AG10803 (cell line): ENCODE measurements at regions not wholly inside any gene's neighbourhood (a gene's known extent, or its start where the extent isn't known, plus 50 kb on each side); places are given as distances from the start of the nearest gene placed in this dataset.

Experiments
- DNase-seq: peaks from one replicate; pipeline ENCODE4 v3.0.0; 2010; ENCODE audit warnings: low read depth
- H3K4me3 ChIP-seq: 2 replicates; pipeline ENCODE4 v1.5.1; 2011; ENCODE audit warnings: mild to moderate bottlenecking, low read length, control low read depth
- TF ChIP-seq, protein P1 (sequence below): conservative IDR thresholded peaks from 2 replicates; pipeline ENCODE4 v1.5.1; 2011; ENCODE audit warnings: mild to moderate bottlenecking, low read length, control low read depth, inconsistent platforms

DNA sequence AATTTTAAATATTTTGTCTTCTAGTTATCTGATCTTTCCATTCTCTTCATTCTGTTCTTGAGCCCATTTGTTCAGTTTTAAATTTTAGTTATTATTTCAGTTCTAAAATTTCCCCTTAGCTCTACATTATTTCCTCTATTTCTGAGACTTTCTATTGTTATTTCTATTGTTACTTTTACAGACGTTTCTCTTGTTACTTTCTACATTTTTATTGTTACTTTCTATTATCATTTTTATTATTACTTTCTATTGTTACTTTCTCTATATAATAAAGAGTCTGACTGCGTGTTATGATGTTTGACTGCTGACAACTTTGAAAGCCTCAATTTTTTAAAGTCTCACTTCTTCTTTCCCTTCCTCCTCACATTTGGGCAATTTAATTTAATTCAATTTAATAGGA is 915.7 kb upstream of the PCDH20 start:
- DNase-seq = no peak

GRCh38 chr13:62327367-62327766 is 911.7 kb upstream of the PCDH20 start:
- DNase-seq = no peak
- H3K4me3 ChIP-seq = no peak overlapping the region
- TF ChIP-seq, protein P1, sequence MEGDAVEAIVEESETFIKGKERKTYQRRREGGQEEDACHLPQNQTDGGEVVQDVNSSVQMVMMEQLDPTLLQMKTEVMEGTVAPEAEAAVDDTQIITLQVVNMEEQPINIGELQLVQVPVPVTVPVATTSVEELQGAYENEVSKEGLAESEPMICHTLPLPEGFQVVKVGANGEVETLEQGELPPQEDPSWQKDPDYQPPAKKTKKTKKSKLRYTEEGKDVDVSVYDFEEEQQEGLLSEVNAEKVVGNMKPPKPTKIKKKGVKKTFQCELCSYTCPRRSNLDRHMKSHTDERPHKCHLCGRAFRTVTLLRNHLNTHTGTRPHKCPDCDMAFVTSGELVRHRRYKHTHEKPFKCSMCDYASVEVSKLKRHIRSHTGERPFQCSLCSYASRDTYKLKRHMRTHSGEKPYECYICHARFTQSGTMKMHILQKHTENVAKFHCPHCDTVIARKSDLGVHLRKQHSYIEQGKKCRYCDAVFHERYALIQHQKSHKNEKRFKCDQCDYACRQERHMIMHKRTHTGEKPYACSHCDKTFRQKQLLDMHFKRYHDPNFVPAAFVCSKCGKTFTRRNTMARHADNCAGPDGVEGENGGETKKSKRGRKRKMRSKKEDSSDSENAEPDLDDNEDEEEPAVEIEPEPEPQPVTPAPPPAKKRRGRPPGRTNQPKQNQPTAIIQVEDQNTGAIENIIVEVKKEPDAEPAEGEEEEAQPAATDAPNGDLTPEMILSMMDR = no peak

More for the DNA sequence above, 915.7 kb upstream of the PCDH20 start:
- no peak overlapping the region for H3K4me3 ChIP-seq
- TF ChIP-seq, protein P1 = no peak

GRCh38 chr13:62324842-62325241 is 909.2 kb upstream of the PCDH20 start:
- DNase-seq = no peak
- TF ChIP-seq, protein P1 = no peak
- no peak overlapping the region for H3K4me3 ChIP-seq

DNA sequence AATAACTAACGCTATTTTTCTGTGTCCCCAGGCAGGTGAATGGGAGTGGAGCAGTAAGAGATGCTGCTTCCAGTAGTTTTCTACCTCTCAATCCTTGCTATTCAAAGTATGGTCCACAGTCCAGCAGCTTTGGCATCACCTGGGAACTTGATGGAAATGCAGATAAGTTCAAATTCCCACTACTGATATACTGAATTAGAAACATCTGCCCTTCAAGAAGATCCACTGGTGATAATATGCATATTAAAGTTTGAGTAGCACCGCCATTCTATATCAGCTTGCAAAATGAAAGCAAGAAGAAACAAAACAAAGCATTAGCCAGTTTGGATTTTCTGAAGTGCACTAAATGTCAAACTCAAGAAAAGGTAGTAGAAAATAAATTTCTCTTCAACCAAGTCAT is 906.2 kb upstream of the PCDH20 start:
- DNase-seq = no peak
- no peak overlapping the region for H3K4me3 ChIP-seq
- TF ChIP-seq, protein P1 = no peak

DNA sequence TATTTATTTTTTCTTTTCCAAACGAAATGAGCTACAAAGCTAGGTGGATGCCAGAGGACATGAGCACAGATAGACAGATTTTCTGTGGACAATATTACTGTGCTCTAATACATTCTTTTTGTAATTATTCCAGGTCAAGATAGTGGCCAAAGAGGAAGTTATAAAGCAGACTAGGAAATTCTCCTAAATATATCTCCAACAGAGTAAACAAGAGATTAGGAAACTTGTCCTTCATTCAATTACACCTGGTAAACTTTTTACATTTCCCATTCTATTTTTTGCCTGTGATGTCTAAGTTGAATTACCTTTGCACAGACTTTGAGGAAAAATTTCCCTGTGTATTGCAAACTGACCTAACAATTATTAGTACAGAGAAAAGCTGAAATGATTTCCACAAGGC is 905.5 kb upstream of the PCDH20 start:
- H3K4me3 ChIP-seq = no peak overlapping the region
- DNase-seq = no peak
- TF ChIP-seq, protein P1 = no peak

GRCh38 chr13:62320129-62321108 is 904.8 kb upstream of the PCDH20 start:
- no peak overlapping the region for H3K4me3 ChIP-seq
- TF ChIP-seq, protein P1 = peak; percentile 40
- peak; percentile 11 for DNase-seq

GRCh38 chr13:62309904-62310303 is 894.3 kb upstream of the PCDH20 start:
- no peak overlapping the region for H3K4me3 ChIP-seq
- TF ChIP-seq, protein P1 = no peak
- DNase-seq = no peak
